NCI-H1436 (cell line): ENCODE measurements at regions not wholly inside any gene's neighbourhood (a gene's known extent, or its start where the extent isn't known, plus 50 kb on each side); places are given as distances from the start of the nearest gene placed in this dataset.
"Not testable (repeated sequence)": the region's sequence is repeated elsewhere in the genome, so short reads cannot be mapped to it uniquely, and the experiment has no call there.

Experiments
- DNase-seq: peaks from one replicate; lab custom pipeline; 2025; lab: John Stamatoyannopoulos, UW

- DNase-seq, result no peak
Observed at GRCh38 chr6:113709936-113710509, 147.1 kb upstream of the MARCKS start.

GRCh38 chr6:113713665-113714064, 143.5 kb upstream of the MARCKS start:
- DNase-seq, result no peak

- no peak for DNase-seq
Observed at GRCh38 chr6:113718588-113718987, 138.6 kb upstream of the MARCKS start.

GRCh38 chr6:113719064-113719463, 138.1 kb upstream of the MARCKS start:
- no peak for DNase-seq

GRCh38 chr6:113719545-113719944, 137.6 kb upstream of the MARCKS start:
- DNase-seq, result no peak

- no peak for DNase-seq
Observed at GRCh38 chr6:113723182-113723581, 134.0 kb upstream of the MARCKS start.

- not testable (repeated sequence) for DNase-seq
Observed at GRCh38 chr6:113724927-113725326, 132.2 kb upstream of the MARCKS start.

- no peak for DNase-seq
Observed at GRCh38 chr6:113731541-113731940, 125.6 kb upstream of the MARCKS start.

- peak; percentile 57 for DNase-seq
Observed at GRCh38 chr6:113732384-113732966, 124.7 kb upstream of the MARCKS start.

GRCh38 chr6:113733381-113733780, 123.8 kb upstream of the MARCKS start:
- DNase-seq, result no peak

- DNase-seq, result no peak
Observed at GRCh38 chr6:113734982-113735381, 122.2 kb upstream of the MARCKS start.

GRCh38 chr6:113735491-113735890, 121.7 kb upstream of the MARCKS start:
- no peak for DNase-seq

GRCh38 chr6:113736978-113737377, 120.2 kb upstream of the MARCKS start:
- no peak for DNase-seq

- no peak for DNase-seq
Observed at GRCh38 chr6:113739041-113739655, 118.0 kb upstream of the MARCKS start.

- no peak for DNase-seq
Observed at GRCh38 chr6:113741651-113742050, 115.5 kb upstream of the MARCKS start.

GRCh38 chr6:113742342-113742741, 114.8 kb upstream of the MARCKS start:
- no peak for DNase-seq

- no peak for DNase-seq
Observed at GRCh38 chr6:113744861-113745260, 112.3 kb upstream of the MARCKS start.

- DNase-seq, result no peak
Observed at GRCh38 chr6:113750151-113750855, 106.8 kb upstream of the MARCKS start.

GRCh38 chr6:113754291-113754690, 102.9 kb upstream of the MARCKS start:
- DNase-seq, result no peak

GRCh38 chr6:113755449-113756289, 101.5 kb upstream of the MARCKS start:
- DNase-seq, result no peak

- DNase-seq, result no peak
Observed at GRCh38 chr6:113756290-113756665, 100.9 kb upstream of the MARCKS start.

GRCh38 chr6:113758214-113758613, 98.9 kb upstream of the MARCKS start:
- no peak for DNase-seq
